HepG2 (cell line): ENCODE measurements at regions not wholly inside any gene's neighbourhood (a gene's known extent, or its start where the extent isn't known, plus 50 kb on each side); places are given as distances from the start of the nearest gene placed in this dataset.

Source experiments
- ATAC-seq: fragments of 200-7000 bp; cut with Tn5 transposase; 3 replicates; pipeline ENCODE4 v1.9.1; 2020; ENCODE audit warnings: mild to moderate bottlenecking, moderate library complexity
- BruUV-seq: library from RNA; stranded (reverse); fragments of 400-500 nt; replicated peaks from 2 replicates; lab custom pipeline; 2021; lab: Mats Ljungman, UMichigan
- CTCF ChIA-PET: fragments of 300-600 bp; formaldehyde crosslinking; extraction: SDS; loops from one replicate; lab custom pipeline; 2021; ENCODE audit warnings: low total read pairs, inconsistent platforms, low intra/inter-chr PET ratio; lab: Yijun Ruan, JAX
- POLR2A ChIA-PET: fragments of 350-600 bp; sonication (Branson Sonifier 250); formaldehyde crosslinking; loops from one replicate; lab custom pipeline; 2020; ENCODE audit warnings: antibody characterized with exemption, inconsistent platforms; lab: Yijun Ruan, JAX
- DNase-seq: peaks from one replicate; pipeline ENCODE4 v3.0.0-alpha.2; 2015; ENCODE audit warnings: low spot score
- FAIRE-seq: peaks from 3 replicates; lab custom pipeline; 2011; peaks lifted over from hg19 to GRCh38; lab: Jason Lieb, UNC
- H2AFZ ChIP-seq: one replicate; pipeline ENCODE4 v1.6.1; 2011; ENCODE audit warnings: low read length, inconsistent platforms
- H3K27ac ChIP-seq: fragments of 300-600 bp; 3 replicates; pipeline ENCODE4 v1.8.0; 2011; ENCODE audit warnings: mixed run types, mild to moderate bottlenecking, mixed read lengths, low read length, inconsistent platforms; ENCODE audit not compliant: insufficient read depth; ENCODE audit errors: extremely low read length
- H3K27me3 ChIP-seq, 2 experiments: fragments of 200-600 bp in 1 of 2; 2 replicates in 1 of 2; 3 replicates in 1 of 2; pipeline versions ENCODE4 v1.6.0 to v1.8.0; 2011; ENCODE audit warnings: low read length in 2 of 2, mild to moderate bottlenecking in 2 of 2, moderate library complexity in 2 of 2, inconsistent platforms in 1 of 2; ENCODE audit not compliant: insufficient read depth in 2 of 2, control insufficient read depth in 1 of 2
- H3K36me3 ChIP-seq, 2 experiments: fragments of 200-600 bp in 1 of 2; replicated peaks in 1 of 2; 2 replicates in 1 of 2; 3 replicates in 1 of 2; pipeline versions ENCODE4 v1.5.1 to v1.8.0; 2011; ENCODE audit warnings: low read length in 2 of 2, inconsistent platforms in 1 of 2; ENCODE audit not compliant: insufficient read depth in 2 of 2, control insufficient read depth in 1 of 2
- H3K4me1 ChIP-seq: 2 replicates; pipeline ENCODE4 v1.5.1; 2012; ENCODE audit warnings: low read length, inconsistent platforms; ENCODE audit not compliant: insufficient read depth
- H3K4me2 ChIP-seq: 2 replicates; pipeline ENCODE4 v1.6.0; 2011; ENCODE audit warnings: low read depth, low read length, inconsistent platforms
- H3K4me3 ChIP-seq, 3 experiments: fragments of 200-600 bp in 1 of 3; sonication (generic), shearing (Covaris generic) in 1 of 3; replicated peaks in 1 of 3; 2 replicates each; pipeline ENCODE4 v1.5.1; 2011 to 2016; ENCODE audit warnings: low read length in 3 of 3, inconsistent platforms in 2 of 3, low read depth in 2 of 3, mild to moderate bottlenecking in 2 of 3, control low read depth in 1 of 3, mixed read lengths in 1 of 3; ENCODE audit not compliant: insufficient read depth in 1 of 3
- H3K79me2 ChIP-seq: one replicate; pipeline ENCODE4 v1.6.1; 2011; ENCODE audit warnings: low read length, inconsistent platforms; ENCODE audit not compliant: insufficient read depth
- H3K9ac ChIP-seq: 2 replicates; pipeline ENCODE4 v1.6.0; 2011; ENCODE audit warnings: mild to moderate bottlenecking, low read depth, low read length, inconsistent platforms; ENCODE audit not compliant: insufficient read depth
- H3K9me3 ChIP-seq: 2 replicates; pipeline ENCODE4 v1.5.1; 2012; ENCODE audit warnings: mild to moderate bottlenecking, low read length
- H4K20me1 ChIP-seq: 2 replicates; pipeline ENCODE4 v1.6.0; 2011; ENCODE audit warnings: inconsistent platforms, mild to moderate bottlenecking, low read length, moderate library complexity; ENCODE audit not compliant: insufficient read depth
- AFF4 ChIP-seq: sonication (generic); formaldehyde crosslinking; IDR thresholded peaks from 2 replicates; pipeline ENCODE4 v1.4.0; 2020; ENCODE audit warnings: missing genetic modification reagents
- ARID5B ChIP-seq: IDR thresholded peaks from 2 replicates; pipeline ENCODE4 v1.4.0; 2020; ENCODE audit warnings: mild to moderate bottlenecking, missing genetic modification reagents
- HHEX ChIP-seq: IDR thresholded peaks from 2 replicates; pipeline ENCODE4 v1.6.1; 2016; ENCODE audit warnings: control low read depth
- PCBP2 ChIP-seq: fragments of 200-400 bp; formaldehyde crosslinking; optimal IDR thresholded peaks from 2 replicates; pipeline ENCODE3; 2018; ENCODE audit warnings: low read length, low read depth; ENCODE audit not compliant: poor library complexity, severe bottlenecking
- ZIK1 ChIP-seq: sonication (generic); formaldehyde crosslinking; IDR thresholded peaks from 2 replicates; pipeline ENCODE4 v1.5.0; 2020; ENCODE audit warnings: mild to moderate bottlenecking, low read depth, missing genetic modification reagents, borderline replicate concordance
- ZNF546 ChIP-seq: sonication (generic); formaldehyde crosslinking; conservative IDR thresholded peaks from 2 replicates; pipeline ENCODE4 v1.8.1; 2023; ENCODE audit warnings: mild to moderate bottlenecking, missing genetic modification reagents
- WGBS: methylation state at CpG from one replicate; pipeline ENCODE4 v1.1.6; 2017; ENCODE audit warnings: low lambda C conversion rate; 5-methylcytosine and 5-hydroxymethylcytosine counted together
- in situ Hi-C: cut with HindIII; loops from 2 replicates; pipeline ENCODE4 v1.10.0; 2017; ENCODE audit warnings: low pct_unique_long_range_greater_than_20kb; ENCODE audit not compliant: extremely low pct_ligation_motif_present
- intact Hi-C: fragments of 100-400 bp; cut with micrococcal nuclease; formaldehyde crosslinking; loops from one replicate; pipeline ENCODE4 v1.10.0; 2022; ENCODE audit not compliant: unreplicated experiment

GRCh38 chr14:55910601-55911243, 207.5 kb upstream of the PELI2 start (continued):
- TF ChIP-seq ARID5B (CRISPR knock-in tag) (no peak), HHEX (no peak)
- TF ChIP-seq, all 625 proteins: peak for 0

GRCh38 chr14:55911776-55912175, 206.4 kb upstream of the PELI2 start:
- H3K9me3 ChIP-seq = no peaks in the 10 kb centered on the region
- ATAC-seq (no peak), DNase-seq (no peak), FAIRE-seq (no peak)
- H2AFZ ChIP-seq = no peak overlapping the region
- TF ChIP-seq AFF4 (CRISPR knock-in tag) (no peak), PCBP2 (no peak), ZIK1 (CRISPR knock-in tag) (no peak), ZNF546 (CRISPR knock-in tag) (no peak)
- H3K4me1 ChIP-seq = no peaks in the 10 kb centered on the region
- peaks cover 0 to 16% of the 10 kb centered on the region in 2 experiments; a peak in 2 of 5 replicates for H3K27me3 ChIP-seq
- CTCF ChIA-PET = no interaction called here
- intact Hi-C loops = no loop called here
- in situ Hi-C loops = no loop called here
- no peaks in the 10 kb centered on the region for H4K20me1 ChIP-seq
- H3K36me3 ChIP-seq = no peaks in the 10 kb centered on the region
- no TSS peak for BruUV-seq
- no peaks in the 10 kb centered on the region for H3K79me2 ChIP-seq
- no peak overlapping the region for H3K4me2 ChIP-seq
- no peak overlapping the region for H3K27ac ChIP-seq
- POLR2A ChIA-PET = no interaction called here
- H3K4me3 ChIP-seq = no peak overlapping the region
- WGBS = 3% methylated on average over 4 of the region's 4 CpGs
- no peak overlapping the region for H3K9ac ChIP-seq
